ENCODE measurements at regions not wholly inside any gene's neighbourhood (a gene's known extent, or its start where the extent isn't known, plus 50 kb on each side); places are given as distances from the start of the nearest gene placed in this dataset.
"Not testable (repeated sequence)": the region's sequence is repeated elsewhere in the genome, so short reads cannot be mapped to it uniquely, and the experiment has no call there.

- Histone ChIP-seq H3K36me3 (no peaks in the 10 kb centered on the region), H3K27me3 (no peaks in the 10 kb centered on the region), H3K27ac (no peak overlapping the region), H3K4me1 (no peaks in the 10 kb centered on the region), H3K4me3 (no peak overlapping the region), H3K9me3 (peaks cover 0 to 22% (median 0%) of the 10 kb centered on the region in 11 donors)
- intact Hi-C loops (cut with DNase I) = no loop called here
- TF ChIP-seq, protein P1, sequence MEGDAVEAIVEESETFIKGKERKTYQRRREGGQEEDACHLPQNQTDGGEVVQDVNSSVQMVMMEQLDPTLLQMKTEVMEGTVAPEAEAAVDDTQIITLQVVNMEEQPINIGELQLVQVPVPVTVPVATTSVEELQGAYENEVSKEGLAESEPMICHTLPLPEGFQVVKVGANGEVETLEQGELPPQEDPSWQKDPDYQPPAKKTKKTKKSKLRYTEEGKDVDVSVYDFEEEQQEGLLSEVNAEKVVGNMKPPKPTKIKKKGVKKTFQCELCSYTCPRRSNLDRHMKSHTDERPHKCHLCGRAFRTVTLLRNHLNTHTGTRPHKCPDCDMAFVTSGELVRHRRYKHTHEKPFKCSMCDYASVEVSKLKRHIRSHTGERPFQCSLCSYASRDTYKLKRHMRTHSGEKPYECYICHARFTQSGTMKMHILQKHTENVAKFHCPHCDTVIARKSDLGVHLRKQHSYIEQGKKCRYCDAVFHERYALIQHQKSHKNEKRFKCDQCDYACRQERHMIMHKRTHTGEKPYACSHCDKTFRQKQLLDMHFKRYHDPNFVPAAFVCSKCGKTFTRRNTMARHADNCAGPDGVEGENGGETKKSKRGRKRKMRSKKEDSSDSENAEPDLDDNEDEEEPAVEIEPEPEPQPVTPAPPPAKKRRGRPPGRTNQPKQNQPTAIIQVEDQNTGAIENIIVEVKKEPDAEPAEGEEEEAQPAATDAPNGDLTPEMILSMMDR (IDR thresholded peaks at IDR 0.05) = no peak
- WGBS, 2 donors = 92 to 93% methylated on average over 8 of the region's 8 CpGs
- DNase-seq (no peak), ATAC-seq (no peak)
These were observed 337.0 kb upstream of the SLITRK5 start for GRCh38 chr13:87334176-87334575.

- H3K4me3 ChIP-seq; ATAC-seq; H3K27me3 ChIP-seq; H3K4me1 ChIP-seq; intact Hi-C loops (cut with DNase I); H3K36me3 ChIP-seq; H3K27ac ChIP-seq: not testable (repeated sequence)
- 46% methylated on average over 8 of the region's 8 CpGs for WGBS, 2 donors
- peak; percentile 14 to 33 for DNase-seq
- peaks cover 0 to 22% (median 0%) of the 10 kb centered on the region in 11 donors for H3K9me3 ChIP-seq
These were observed 334.8 kb upstream of the SLITRK5 start for GRCh38 chr13:87336346-87336889.

GRCh38 chr13:87344176-87344575, 327.0 kb upstream of the SLITRK5 start:
- no peaks in the 10 kb centered on the region for H3K4me1 ChIP-seq
- no peaks in the 10 kb centered on the region for H3K36me3 ChIP-seq
- TF ChIP-seq, protein P1 (IDR thresholded peaks at IDR 0.05) = no peak
- H3K27me3 ChIP-seq = no peaks in the 10 kb centered on the region
- H3K4me3 ChIP-seq = no peak overlapping the region
- 40 to 46% methylated on average over 2 of the region's 2 CpGs for WGBS, 2 donors
- H3K27ac ChIP-seq = no peak overlapping the region
- DNase-seq (no peak), ATAC-seq (no peak)
- intact Hi-C loops (cut with DNase I) = no loop called here
- peaks cover 0 to 5% (median 0%) of the 10 kb centered on the region in 11 donors for H3K9me3 ChIP-seq

- H3K36me3 ChIP-seq = no peaks in the 10 kb centered on the region
- H3K9me3 ChIP-seq = peaks cover 0 to 11% (median 0%) of the 10 kb centered on the region in 11 donors
- no peaks in the 10 kb centered on the region for H3K27me3 ChIP-seq
- H3K4me3 ChIP-seq = no peak overlapping the region
- TF ChIP-seq, protein P1 (IDR thresholded peaks at IDR 0.05) = no peak
- H3K4me1 ChIP-seq = no peaks in the 10 kb centered on the region
- DNase-seq = no peak
- no peak overlapping the region for H3K27ac ChIP-seq
- WGBS, 2 donors = 55 to 61% methylated on average over 6 of the region's 6 CpGs
- intact Hi-C loops (cut with DNase I) = no loop called here
- no peak for ATAC-seq
These were observed 315.7 kb upstream of the SLITRK5 start for GRCh38 chr13:87355451-87355850.

DNA sequence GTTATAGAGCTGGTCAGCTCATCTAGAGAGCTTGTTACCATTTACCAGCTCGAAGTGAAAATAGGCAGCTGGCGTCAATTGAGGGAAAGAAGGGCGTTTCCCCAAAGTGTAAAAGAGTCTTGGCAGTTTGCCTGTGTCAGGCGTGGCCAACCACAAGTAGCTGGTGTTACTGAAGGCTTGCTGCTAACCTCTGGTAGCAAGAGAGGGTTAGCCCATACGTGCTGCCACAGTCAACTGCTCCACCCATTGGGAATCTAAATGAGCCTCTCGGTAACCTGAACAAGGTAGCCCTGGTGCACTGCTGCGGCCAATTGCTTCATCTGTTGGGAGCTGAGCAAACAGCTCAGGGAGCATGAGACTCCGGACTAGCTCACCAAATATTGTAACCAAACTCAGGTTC, 314.9 kb upstream of the SLITRK5 start:
- DNase-seq (no peak), ATAC-seq (no peak)
- Histone ChIP-seq H3K9me3 (peaks cover 0 to 11% (median 0%) of the 10 kb centered on the region in 11 donors), H3K4me3 (no peak overlapping the region), H3K4me1 (no peaks in the 10 kb centered on the region), H3K27ac (no peak overlapping the region), H3K36me3 (no peaks in the 10 kb centered on the region), H3K27me3 (no peaks in the 10 kb centered on the region)
- 82 to 83% methylated on average over 8 of the region's 8 CpGs for WGBS, 2 donors
- TF ChIP-seq, protein P1 (IDR thresholded peaks at IDR 0.05) = no peak
- intact Hi-C loops (cut with DNase I) = no loop called here
